ENCODE measurements at regions not wholly inside any gene's neighbourhood (a gene's known extent, or its start where the extent isn't known, plus 50 kb on each side); places are given as distances from the start of the nearest gene placed in this dataset.

DNA sequence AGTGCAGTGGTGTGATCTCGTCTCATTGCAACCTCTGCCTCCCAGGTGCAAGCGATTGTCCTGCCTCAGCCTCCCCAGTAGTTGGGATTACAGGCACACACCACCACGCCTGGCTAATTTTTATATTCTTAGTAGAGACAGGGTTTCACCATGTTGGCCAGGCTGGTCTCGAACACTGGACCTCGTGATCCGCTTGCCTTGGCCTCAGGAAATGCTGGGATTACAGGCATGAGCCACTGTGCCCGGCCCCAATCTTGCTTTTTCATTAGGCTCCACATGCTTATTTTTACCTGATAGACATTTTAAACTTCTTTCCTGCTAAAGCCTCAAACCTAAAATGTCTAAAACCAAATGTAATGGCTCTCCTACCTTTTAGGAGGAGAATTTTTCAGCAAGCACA, 817.0 kb upstream of the NECTIN3 start:
- Mint-ChIP-seq H3K4me3 (no peak overlapping the region), H3K27me3 (peaks cover 0 to 7% (median 0%) of the 10 kb centered on the region in 5 donors), H3K27ac (no peak overlapping the region), H3K36me3 (no peaks in the 10 kb centered on the region), H3K4me1 (no peaks in the 10 kb centered on the region), H3K9me3 (peaks cover 0 to 17% (median 0%) of the 10 kb centered on the region in 9 donors)
- DNase-seq (no peak), ATAC-seq (no peak)
- POLR2A ChIA-PET: no interaction called here

DNA sequence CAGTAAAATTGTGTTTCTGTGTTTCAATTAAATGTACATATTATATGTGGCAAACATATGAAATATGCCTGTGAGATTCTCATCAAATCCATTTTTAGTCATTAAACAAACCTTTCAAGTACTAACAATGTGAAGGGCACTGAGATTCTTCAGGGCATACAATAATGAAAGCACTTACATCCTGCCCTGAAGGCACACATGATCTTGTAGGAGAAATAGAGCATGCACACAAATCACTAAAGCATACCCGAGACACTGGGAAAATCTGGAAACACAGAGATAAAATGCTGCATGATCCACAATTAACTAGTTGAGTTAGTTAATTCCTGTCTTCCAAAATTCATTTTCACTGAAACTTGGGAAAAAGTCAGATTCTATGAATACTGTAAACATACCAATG, 810.5 kb upstream of the NECTIN3 start:
- POLR2A ChIA-PET: interaction anchor here (0.7 kb wide), 1 partner anchor 12 kb away, joined by 3 read pairs; no protein-coding TSS in a partner anchor

DNA sequence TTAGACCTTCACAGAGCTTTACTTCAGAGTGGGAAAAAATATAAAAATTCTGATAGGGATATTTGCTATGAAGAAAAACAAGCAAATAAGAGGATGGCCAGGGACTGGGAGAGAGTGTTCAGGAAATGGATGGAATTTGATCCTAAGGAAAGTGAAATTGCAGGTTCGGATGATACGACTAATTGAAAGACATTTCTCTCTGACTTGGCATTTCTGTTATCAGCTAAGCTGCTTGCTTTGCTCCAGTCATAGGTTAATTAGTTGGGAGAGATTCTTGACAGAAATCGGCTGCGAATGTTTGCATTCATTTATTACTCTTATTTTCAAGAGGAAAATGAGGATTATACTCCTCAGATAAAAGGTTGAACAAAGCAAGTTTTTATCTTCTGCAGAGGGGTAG, 808.7 kb upstream of the NECTIN3 start:
- ATAC-seq (no peak), DNase-seq (no peak)
- peaks cover 0 to 4% (median 0%) of the 10 kb centered on the region in 5 donors for H3K27me3 Mint-ChIP-seq
- H3K4me3 Mint-ChIP-seq: no peak overlapping the region
- H3K9me3 Mint-ChIP-seq: peaks cover 0 to 6% (median 0%) of the 10 kb centered on the region in 9 donors
- H3K27ac Mint-ChIP-seq: no peak overlapping the region
- H3K4me1 Mint-ChIP-seq: no peaks in the 10 kb centered on the region
- POLR2A ChIA-PET: no interaction called here
- H3K36me3 Mint-ChIP-seq: no peaks in the 10 kb centered on the region

More for the DNA sequence above, 810.5 kb upstream of the NECTIN3 start:
- no peak for DNase-seq
- no peak overlapping the region for H3K4me3 Mint-ChIP-seq
- H3K4me1 Mint-ChIP-seq: no peaks in the 10 kb centered on the region
- no peak for ATAC-seq
- H3K9me3 Mint-ChIP-seq: peaks cover 0 to 14% (median 0%) of the 10 kb centered on the region in 9 donors
- peaks cover 0 to 4% (median 0%) of the 10 kb centered on the region in 5 donors for H3K27me3 Mint-ChIP-seq
- H3K36me3 Mint-ChIP-seq: no peaks in the 10 kb centered on the region
- no peak overlapping the region for H3K27ac Mint-ChIP-seq

DNA sequence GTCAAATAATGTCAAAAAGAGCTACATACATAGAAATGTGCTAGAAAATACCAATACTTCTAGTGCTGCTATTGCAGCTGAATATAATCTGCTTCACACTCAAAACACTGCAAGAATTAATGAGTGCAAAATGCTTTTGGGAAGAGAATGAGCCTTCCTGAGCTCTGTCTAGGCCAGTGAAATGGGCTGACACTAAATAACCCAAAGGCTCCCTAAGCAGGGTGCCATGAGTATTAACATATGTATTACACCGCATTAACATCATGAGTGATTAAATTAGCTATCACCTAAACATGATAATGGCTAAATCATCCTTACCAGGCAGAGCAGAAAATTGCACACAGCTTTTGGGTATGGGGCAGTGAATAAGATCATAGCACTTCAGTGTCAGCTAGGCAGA, 806.3 kb upstream of the NECTIN3 start:
- Mint-ChIP-seq H3K9me3 (no peaks in the 10 kb centered on the region), H3K27ac (no peak overlapping the region), H3K4me1 (no peaks in the 10 kb centered on the region), H3K4me3 (no peak overlapping the region), H3K27me3 (no peaks in the 10 kb centered on the region), H3K36me3 (no peaks in the 10 kb centered on the region)
- ATAC-seq: no peak
- POLR2A ChIA-PET: no interaction called here
- DNase-seq: no peak

DNA sequence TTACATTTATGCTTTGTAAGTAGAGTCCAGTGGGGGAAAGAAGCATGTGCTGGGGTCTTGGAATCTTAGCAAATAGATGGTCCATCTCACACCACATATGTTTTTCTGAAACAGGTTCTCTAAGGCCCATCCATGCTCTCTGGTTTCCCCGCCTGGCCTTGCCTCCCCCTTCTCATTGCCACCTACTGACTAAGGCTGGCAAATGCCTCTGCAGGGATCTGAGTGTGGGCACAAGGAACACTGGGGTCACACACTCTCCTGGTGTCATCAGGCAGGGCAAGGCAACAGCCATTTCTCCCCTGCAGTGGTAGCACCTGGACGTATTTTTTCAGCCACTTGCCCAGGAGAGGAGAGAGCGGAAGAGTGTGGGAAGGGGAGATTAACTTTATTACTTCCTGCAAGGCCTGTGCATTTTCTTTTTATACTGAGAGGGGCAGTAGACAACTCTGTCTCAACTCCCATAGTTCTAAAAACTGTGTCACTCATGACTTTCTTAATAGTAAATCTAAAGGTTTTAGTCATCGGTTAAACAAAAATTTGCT, 804.2 kb upstream of the NECTIN3 start:
- H3K4me1 Mint-ChIP-seq: no peaks in the 10 kb centered on the region
- no peak for DNase-seq
- H3K9me3 Mint-ChIP-seq: no peaks in the 10 kb centered on the region
- POLR2A ChIA-PET: no interaction called here
- no peak for ATAC-seq
- no peaks in the 10 kb centered on the region for H3K36me3 Mint-ChIP-seq
- H3K27me3 Mint-ChIP-seq: no peaks in the 10 kb centered on the region
- no peak overlapping the region for H3K4me3 Mint-ChIP-seq
- H3K27ac Mint-ChIP-seq: no peak overlapping the region

DNA sequence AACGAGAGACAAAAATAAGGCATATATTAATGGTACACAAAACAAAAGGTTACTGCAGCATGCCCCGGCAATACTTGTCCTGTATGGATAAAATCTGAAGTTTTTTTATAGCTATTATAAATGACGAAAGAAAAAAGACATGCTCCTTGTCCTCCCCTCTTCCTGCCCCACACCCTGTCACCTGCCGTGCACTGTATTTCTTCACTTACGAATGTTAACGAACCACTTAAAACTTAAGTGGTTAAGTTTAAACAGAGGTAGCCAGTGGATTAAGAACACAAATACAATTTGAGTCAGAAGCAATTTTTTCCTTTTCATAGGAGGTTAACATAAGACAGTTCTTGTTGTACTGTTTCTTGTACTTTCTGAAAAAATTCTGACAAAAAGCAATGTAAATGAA, 799.1 kb upstream of the NECTIN3 start:
- POLR2A ChIA-PET: interaction anchor here (0.5 kb wide), 1 partner anchor 12 kb away, joined by 3 read pairs; no protein-coding TSS in a partner anchor
- Mint-ChIP-seq H3K9me3 (no peaks in the 10 kb centered on the region), H3K4me1 (peaks cover 0 to 2% (median 0%) of the 10 kb centered on the region in 4 donors), H3K4me3 (no peak overlapping the region), H3K27ac (no peak overlapping the region), H3K36me3 (no peaks in the 10 kb centered on the region), H3K27me3 (no peaks in the 10 kb centered on the region)
- DNase-seq (no peak), ATAC-seq (no peak)

DNA sequence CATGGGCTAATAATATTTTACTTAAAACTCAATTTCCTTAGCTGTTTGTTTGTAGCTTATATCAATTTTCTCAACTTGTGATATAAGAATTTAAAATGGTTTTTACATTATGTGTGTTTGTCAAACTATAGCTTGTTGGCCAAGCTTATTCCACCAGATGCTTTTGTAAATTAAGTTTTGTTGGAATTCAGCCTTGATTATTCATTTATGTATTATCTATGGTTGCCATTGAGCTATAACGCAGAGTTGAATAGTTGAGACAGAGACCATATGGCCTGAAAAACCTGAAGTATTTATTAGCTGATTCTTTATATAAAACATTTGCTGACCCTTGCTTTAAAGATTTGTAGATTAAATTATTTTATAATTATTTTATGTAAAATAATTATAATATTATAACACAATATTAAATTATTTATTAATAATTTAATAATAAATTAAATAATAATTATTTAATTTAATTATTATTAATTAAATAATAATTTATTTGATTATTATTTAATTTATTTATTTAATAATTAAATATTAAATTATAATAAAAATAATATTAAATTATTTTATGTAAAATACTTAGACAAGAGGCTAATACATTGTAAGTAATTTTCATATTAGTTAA, 779.6 kb upstream of the NECTIN3 start:
- Mint-ChIP-seq H3K27ac (no peak overlapping the region), H3K9me3 (peaks cover 3 to 35% (median 17%) of the 10 kb centered on the region in 9 donors), H3K4me1 (no peaks in the 10 kb centered on the region), H3K4me3 (no peak overlapping the region), H3K27me3 (no peaks in the 10 kb centered on the region), H3K36me3 (peaks cover 0 to 20% (median 12%) of the 10 kb centered on the region in 3 donors)
- ATAC-seq (no peak), DNase-seq (no peak)
- POLR2A ChIA-PET: no interaction called here

DNA sequence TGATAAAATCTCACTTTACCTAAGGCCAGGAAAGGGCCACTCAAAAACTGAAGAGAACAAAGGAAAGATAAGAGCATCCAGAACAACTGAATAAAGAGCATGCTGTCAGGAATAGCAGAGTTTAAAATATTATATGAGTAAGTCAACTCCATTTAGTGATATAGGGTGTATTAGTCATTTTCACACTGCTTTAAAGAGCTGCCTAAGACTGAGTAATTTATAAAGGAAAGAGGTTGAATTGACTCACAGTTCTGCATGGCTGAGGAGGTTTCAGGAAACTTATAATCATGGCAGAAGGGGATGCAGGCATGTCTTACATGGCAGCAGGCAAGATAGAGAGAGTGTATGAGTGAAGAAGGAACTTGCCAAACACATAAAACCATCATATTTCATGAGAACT, 778.0 kb upstream of the NECTIN3 start:
- Mint-ChIP-seq H3K4me1 (no peaks in the 10 kb centered on the region), H3K36me3 (peaks cover 0 to 20% (median 12%) of the 10 kb centered on the region in 3 donors), H3K4me3 (no peak overlapping the region), H3K9me3 (peaks cover 0 to 31% (median 16%) of the 10 kb centered on the region in 9 donors), H3K27ac (no peak overlapping the region), H3K27me3 (no peaks in the 10 kb centered on the region)
- POLR2A ChIA-PET: no interaction called here
- ATAC-seq: no peak
- no peak for DNase-seq

DNA sequence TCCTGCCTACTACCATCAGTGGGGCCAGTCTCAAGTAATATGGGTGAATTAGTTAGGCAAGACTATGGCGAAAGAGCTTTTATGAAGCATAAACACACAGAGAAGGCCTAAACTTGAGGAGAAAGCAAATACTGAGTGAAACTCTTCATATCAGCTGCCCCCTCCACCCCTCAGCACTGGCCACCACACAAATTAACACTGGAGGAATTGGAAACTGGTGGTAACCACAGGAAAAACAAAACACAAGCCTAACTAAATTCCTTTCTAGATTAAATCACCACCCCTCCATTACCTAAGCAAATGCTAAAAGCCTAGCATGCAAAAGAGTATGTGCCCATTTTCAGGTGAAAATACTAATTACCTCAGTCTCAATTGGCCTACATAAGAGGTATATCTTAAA, 774.7 kb upstream of the NECTIN3 start:
- POLR2A ChIA-PET: no interaction called here
- peaks cover 0 to 26% (median 16%) of the 10 kb centered on the region in 9 donors for H3K9me3 Mint-ChIP-seq
- H3K27ac Mint-ChIP-seq: no peak overlapping the region
- peaks cover 0 to 15% (median 7%) of the 10 kb centered on the region in 3 donors for H3K36me3 Mint-ChIP-seq
- H3K4me3 Mint-ChIP-seq: no peak overlapping the region
- H3K27me3 Mint-ChIP-seq: no peaks in the 10 kb centered on the region
- DNase-seq (no peak), ATAC-seq (no peak)
- no peaks in the 10 kb centered on the region for H3K4me1 Mint-ChIP-seq

DNA sequence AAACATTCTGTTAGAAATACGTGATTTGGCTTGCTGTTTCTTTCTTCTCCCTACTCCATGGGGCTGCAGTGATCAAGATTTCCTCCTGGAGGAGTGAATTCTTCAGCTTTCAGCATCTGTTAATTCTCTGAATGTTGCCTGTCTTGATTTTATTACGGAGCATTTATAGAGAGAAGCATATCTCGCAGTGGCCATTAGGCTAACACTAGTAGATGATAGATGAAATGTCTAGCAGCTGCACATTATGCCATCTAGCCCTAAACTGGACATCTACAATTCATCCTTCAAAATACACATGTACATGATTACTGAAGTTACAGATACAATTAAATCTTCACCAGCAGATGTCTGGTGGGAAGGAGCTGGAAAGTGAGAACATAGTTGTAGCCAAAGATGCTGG, 769.8 kb upstream of the NECTIN3 start:
- DNase-seq: no peak
- POLR2A ChIA-PET: no interaction called here
- no peak for ATAC-seq
- Mint-ChIP-seq H3K4me3 (no peak overlapping the region), H3K4me1 (peaks cover 2 to 5% (median 4%) of the 10 kb centered on the region in 4 donors), H3K27me3 (no peaks in the 10 kb centered on the region), H3K27ac (no peak overlapping the region), H3K9me3 (no peaks in the 10 kb centered on the region), H3K36me3 (no peaks in the 10 kb centered on the region)

DNA sequence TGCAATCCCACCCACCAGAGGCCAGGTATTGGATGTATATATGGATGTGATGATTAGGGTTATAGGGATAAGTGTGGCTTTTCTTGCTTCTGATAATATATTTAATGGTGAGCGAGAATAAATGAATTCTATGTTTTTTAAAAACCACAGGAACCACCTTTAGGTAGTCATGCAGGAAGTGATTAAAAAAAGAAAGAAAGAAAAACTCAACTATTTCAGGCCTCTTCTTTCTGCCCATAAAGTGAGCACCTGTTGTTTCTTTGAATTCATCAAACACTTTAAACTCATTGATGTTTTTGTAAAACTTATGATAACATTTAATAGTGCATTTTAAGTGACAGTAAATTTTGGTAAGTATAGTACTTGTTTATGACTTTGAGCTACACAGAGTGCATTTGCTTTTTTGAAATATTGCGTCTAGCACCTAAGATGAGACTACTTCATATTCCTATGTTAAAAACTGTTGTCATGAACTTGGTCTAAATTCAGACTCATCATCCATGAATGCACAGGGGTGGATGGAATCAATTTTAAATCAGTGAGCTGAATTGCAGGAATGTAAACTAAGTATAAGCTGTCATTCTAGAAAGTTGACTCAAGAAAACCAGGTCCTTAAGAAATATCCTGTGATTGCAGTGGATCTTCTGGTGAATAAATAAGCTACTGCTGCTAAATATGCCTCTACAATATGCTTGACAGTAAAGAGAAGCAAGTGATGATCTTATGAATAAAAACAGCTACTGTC, 764.4 kb upstream of the NECTIN3 start:
- ATAC-seq: no peak
- POLR2A ChIA-PET: no interaction called here
- Mint-ChIP-seq H3K4me3 (no peak overlapping the region), H3K36me3 (no peaks in the 10 kb centered on the region), H3K9me3 (no peaks in the 10 kb centered on the region), H3K27ac (no peak overlapping the region), H3K27me3 (no peaks in the 10 kb centered on the region), H3K4me1 (peaks cover 2 to 14% (median 13%) of the 10 kb centered on the region in 4 donors)
- no peak for DNase-seq

DNA sequence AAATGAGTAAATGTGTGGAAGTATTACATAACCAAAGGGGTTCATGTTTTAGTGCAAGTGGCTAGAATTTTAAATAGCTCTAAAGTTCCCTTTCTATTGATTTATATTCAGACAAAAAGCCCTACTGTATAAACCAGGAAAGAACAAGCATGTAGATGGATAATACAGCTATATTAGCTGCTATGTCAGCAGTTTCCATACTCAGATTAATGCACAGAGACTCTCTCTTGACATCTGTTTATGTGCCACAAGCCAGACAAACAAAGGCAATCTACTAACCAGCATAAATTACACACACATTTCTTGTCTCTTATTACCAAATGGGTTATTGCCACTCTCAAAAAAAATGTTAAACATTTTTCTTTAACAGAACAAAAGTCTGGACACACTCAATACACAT, 760.1 kb upstream of the NECTIN3 start:
- Mint-ChIP-seq H3K4me1 (peaks cover 0 to 17% (median 14%) of the 10 kb centered on the region in 4 donors), H3K4me3 (no peak overlapping the region), H3K9me3 (no peaks in the 10 kb centered on the region), H3K36me3 (no peaks in the 10 kb centered on the region), H3K27ac (no peak overlapping the region), H3K27me3 (no peaks in the 10 kb centered on the region)
- no peak for ATAC-seq
- POLR2A ChIA-PET: no interaction called here
- DNase-seq: no peak

DNA sequence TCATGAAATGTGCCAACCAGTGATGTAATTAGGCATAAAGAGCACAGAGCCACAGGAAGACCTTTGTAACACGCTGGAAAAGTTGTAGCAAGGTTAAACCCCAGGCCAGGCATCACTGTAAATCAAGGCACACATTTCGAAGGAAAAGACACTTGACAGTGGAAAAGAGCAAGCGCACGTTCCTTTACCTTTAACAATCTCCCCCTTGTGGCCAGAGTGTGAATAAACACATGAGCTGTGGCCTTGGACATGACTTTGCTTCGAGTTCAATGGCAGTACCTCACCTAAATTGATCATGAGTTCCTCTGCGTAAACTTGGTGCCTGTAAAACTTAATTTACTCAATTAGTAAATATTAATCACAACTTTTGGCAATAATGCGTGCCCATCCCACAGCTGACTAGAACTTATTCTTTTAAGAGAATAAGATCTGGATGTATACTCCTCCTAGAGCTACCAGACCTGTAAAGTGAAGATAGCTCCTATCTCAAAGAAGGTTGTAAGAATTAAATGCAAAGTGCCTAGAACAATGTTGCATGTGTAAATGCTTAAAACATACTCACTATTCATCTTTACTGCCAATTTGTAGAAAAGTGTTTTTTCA, 757.0 kb upstream of the NECTIN3 start:
- H3K27me3 Mint-ChIP-seq: no peaks in the 10 kb centered on the region

More for the DNA sequence above, 757.0 kb upstream of the NECTIN3 start:
- Mint-ChIP-seq H3K4me1 (peaks cover 0 to 6% (median 3%) of the 10 kb centered on the region in 4 donors), H3K9me3 (no peaks in the 10 kb centered on the region), H3K4me3 (no peak overlapping the region), H3K27ac (no peak overlapping the region), H3K36me3 (no peaks in the 10 kb centered on the region)
- POLR2A ChIA-PET: no interaction called here
- DNase-seq: peak; percentile 13 to 72 (median 50)
- ATAC-seq: peak; percentile 66 to 76
